ENCODE measurements at regions not wholly inside any gene's neighbourhood (a gene's known extent, or its start where the extent isn't known, plus 50 kb on each side); places are given as distances from the start of the nearest gene placed in this dataset.
"Not testable (repeated sequence)": the region's sequence is repeated elsewhere in the genome, so short reads cannot be mapped to it uniquely, and the experiment has no call there.

DNA sequence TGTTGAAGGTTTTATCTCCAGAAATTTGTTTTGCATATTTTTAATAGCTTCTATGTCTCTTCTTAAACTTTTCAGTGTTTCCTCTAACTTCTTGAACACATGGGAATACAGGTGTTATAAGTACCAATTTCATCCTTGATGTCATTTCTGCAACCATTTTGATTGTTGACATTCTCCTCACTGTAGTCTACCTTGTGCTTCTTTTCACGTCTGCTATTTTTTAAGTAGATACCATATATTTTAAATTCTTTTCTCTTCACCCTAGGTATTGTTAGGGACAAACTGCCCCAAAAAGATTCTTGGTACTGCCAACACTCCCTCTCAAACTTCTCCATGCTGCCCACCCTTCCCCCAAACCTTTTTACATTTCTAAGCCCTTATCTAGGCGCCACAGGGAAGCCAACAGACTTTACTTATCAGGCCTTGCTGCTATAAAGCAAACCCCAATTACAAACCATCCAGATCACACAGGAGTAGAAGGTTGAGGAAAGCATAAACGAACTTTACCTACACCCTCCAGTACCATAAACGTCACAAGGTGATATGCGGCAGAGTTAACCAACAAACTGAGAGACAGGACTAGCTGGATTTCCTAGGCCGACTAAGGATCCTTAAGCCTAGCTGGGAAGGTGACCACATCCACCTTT is 1165.3 kb downstream of the TAF11L14 start:
- DNase-seq (ENCODE audit: low spot score), result no peak

- DNase-seq (ENCODE audit: low spot score), result no peak
Measured at GRCh38 chr5:18800293-18801025, 1166.2 kb downstream of the TAF11L14 start.

GRCh38 chr5:18801413-18801812 is 1167.2 kb downstream of the TAF11L14 start:
- DNase-seq (ENCODE audit: low spot score), result not testable (repeated sequence)

GRCh38 chr5:18802336-18802735 is 1168.1 kb downstream of the TAF11L14 start:
- no peak for DNase-seq (ENCODE audit: low spot score)

GRCh38 chr5:18805376-18805775 is 1171.1 kb downstream of the TAF11L14 start:
- no peak for DNase-seq (ENCODE audit: low spot score)

DNA sequence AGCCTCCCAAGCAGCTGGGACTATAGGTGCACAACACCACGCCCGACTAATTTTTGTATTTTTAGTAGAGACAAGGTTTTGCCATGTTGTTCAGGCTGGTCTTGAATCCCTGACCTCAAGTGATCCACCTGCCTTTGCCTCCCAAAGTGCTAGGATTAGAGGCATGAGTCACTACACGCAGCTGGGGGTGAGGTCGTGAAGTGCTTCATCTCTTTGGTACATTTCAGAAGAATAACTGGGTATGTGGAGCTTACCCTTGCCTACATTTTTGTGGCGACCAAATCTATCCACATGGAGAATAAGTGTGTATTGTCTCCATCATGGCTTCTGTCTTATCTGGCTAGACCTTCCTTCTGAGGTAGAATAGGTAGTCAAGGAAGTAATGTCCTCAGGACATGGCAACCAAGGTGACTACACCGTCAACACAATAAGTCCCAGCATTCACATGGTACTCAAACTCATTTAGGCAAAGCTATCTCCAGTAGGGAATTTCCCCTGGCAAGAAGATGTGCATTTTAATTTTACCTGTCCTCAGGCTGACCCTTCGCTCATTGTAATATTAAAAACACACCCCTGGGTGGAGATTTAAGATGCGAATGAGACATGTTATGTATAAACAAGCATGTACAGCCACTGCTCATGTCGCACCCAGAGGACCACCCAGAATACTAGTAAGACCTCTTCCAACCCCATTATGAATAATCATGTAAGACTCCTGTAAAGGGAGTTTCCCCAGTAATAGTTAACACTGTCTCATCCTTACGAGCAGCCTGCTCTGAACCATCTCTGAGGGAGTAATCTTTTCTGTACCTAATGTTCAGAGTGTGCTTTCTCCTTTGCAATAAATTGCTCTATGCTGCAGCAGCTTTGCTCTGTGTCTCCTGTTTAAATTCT is 1173.2 kb downstream of the TAF11L14 start:
- no peak for DNase-seq (ENCODE audit: low spot score)

- DNase-seq (ENCODE audit: low spot score), result no peak
Measured at GRCh38 chr5:18811661-18812060, 1176.3 kb downstream of the CDH18 start.

GRCh38 chr5:18828351-18828750 is 1159.6 kb downstream of the CDH18 start:
- no peak for DNase-seq (ENCODE audit: low spot score)

DNA sequence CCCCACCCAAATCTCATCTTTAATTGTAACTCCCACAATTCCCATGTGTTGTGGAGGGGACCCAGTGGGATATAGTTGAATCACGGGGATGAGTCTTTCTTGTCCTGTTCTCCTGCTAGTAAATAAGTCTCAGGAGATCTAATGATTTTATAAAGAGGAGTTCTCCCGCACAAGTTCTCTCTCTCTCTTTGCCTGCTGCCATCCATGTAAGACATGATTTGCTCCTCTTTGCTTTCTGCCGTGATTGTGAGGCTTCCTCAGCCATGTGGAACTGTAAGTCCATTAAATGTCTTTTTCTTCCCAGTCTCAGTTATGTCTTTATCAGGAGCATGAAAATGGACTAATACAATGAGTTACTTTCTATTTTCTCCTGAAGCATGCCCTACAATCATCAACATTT is 1158.5 kb downstream of the CDH18 start:
- DNase-seq (ENCODE audit: low spot score), result no peak

DNA sequence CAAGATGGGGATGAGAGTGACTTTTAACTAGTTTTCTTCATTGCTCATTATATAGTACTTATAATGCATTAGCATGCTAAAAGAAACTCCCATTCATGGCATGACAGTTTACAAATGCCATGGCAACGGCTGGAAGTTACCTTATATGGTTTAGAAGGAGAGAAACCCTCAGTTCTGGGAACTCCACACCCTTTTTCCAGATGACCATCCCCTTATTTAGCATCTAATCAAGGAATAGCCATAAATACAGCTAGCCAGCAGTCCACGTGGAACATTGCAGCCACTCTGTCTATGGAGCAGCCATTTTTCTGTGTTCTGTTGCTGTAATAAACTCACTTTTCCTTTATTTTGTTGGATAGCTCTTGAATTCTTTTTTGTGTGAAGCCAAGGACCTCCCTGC is 1137.8 kb downstream of the CDH18 start:
- DNase-seq (ENCODE audit: low spot score), result no peak

- no peak for DNase-seq (ENCODE audit: low spot score)
Measured at GRCh38 chr5:18872978-18873377, 1115.0 kb downstream of the CDH18 start.

DNA sequence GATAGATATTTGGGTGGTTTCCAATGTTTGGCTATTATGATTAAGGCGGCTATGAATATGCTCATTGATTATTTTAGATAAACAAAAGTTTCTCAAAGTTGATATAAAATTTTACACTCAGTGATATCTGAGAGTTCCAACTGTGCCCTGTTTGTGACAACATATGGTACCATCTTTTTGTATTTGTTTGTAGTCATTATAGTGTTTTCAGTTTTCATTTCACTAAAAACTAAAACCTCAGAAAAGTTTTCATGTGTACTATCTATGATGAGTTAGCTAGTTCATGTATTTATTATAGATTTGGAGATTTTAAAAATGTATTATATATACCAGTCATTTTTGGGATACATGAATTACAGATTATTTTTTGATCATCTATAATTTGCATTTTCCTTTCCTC is 1111.4 kb downstream of the CDH18 start:
- no peak for DNase-seq (ENCODE audit: low spot score)

DNA sequence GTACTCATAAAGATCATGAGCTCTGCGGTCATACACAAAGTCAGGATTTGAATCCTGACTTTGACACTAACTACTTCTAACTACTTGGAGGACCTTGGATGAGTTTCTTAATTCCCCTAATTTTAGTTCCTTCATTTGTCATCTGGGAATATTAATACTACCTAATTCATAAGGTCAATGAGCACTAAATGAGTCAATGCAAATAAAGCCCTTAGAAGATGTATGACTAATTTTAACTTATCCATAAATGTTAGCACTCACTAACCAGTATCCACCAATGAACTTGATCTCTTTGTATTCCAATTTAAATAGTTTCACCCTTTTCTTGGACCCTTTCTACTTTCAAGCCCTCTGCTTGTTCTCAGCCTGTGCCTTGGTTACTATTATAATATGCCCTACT is 1106.4 kb downstream of the CDH18 start:
- no peak for DNase-seq (ENCODE audit: low spot score)

- no peak for DNase-seq (ENCODE audit: low spot score)
Measured at GRCh38 chr5:18882154-18882553, 1105.8 kb downstream of the CDH18 start.

DNA sequence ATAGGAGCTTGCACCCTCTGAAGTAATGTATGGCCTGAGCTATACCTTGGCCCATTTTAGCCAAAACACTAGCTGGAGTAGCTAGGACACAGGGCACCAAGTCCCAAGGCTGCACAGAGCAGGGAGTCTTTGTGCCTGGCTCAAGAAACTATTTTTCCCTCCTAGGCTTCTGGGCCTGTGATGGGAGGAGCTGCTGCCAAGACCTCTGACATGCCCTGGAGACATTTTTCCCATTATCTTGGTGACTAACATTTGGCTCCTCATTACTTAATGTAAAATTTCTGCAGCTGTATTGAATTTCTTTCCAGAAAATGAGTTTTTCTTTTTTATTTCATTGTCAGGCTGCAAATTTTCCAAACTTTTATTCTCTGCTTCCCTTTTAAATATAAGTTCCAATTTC is 1099.2 kb downstream of the CDH18 start:
- no peak for DNase-seq (ENCODE audit: low spot score)

GRCh38 chr5:18900644-18901043 is 1087.4 kb downstream of the CDH18 start:
- DNase-seq (ENCODE audit: low spot score), result no peak

GRCh38 chr5:18920966-18921365 is 1067.0 kb downstream of the CDH18 start:
- no peak for DNase-seq (ENCODE audit: low spot score)

GRCh38 chr5:18932081-18932480 is 1055.9 kb downstream of the CDH18 start:
- no peak for DNase-seq (ENCODE audit: low spot score)

DNA sequence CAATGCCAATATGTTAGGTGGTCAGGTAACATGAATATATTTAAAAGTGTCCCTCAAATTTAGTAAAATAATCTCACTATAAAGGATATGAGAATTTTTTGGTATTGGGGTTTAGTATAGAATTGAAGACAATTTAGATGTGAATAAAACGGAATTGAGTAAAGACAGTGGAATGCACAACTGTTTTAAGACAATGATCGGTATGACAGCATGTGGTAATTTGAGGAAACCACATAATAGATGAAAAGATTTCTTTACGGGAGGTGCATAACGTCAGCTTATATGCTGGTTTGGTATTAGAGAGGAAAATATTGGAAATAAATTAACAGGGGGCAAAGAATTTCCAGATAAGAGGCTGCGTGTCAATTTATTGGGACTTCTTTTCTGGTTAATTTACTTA is 1043.2 kb downstream of the CDH18 start:
- DNase-seq (ENCODE audit: low spot score), result no peak

DNA sequence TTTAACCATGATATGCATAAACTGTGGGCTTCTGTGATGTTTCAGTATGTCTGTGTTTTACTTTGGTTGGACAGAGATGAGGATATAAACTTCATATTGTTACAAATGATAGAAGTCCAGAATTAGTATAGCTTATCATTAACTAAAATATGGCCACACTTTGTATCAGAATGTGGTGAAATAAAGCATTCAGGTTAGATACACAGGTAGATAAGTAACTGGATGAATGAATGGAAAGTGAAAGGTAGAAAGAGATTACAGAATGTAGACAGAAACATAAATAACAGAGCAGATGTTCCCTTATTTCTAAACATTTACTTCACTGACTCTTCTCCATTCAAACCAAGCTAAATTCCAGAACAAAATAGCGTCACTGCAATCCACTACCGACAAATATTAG is 1033.8 kb downstream of the CDH18 start:
- no peak for DNase-seq (ENCODE audit: low spot score)

DNA sequence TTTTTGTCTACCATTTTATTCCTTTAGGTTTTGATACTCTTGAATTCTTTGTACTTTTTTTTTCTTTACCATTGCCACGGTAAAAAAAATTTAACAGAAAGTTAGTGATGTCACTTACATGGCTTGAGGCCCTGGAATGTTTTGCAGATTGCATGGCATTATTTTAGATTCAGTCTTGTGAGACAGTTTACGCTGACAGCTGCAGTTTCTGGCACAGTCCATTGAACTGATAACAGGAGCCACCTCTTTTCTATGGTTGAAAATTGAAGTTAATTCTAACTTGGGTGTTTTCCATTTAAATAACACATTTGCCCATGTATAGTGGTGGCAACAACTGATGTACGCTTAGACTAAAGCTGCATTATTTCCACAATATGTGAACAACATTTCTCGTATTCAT is 1028.5 kb downstream of the CDH18 start:
- DNase-seq (ENCODE audit: low spot score), result no peak

GRCh38 chr5:18961234-18961633 is 1026.8 kb downstream of the CDH18 start:
- no peak for DNase-seq (ENCODE audit: low spot score)

DNA sequence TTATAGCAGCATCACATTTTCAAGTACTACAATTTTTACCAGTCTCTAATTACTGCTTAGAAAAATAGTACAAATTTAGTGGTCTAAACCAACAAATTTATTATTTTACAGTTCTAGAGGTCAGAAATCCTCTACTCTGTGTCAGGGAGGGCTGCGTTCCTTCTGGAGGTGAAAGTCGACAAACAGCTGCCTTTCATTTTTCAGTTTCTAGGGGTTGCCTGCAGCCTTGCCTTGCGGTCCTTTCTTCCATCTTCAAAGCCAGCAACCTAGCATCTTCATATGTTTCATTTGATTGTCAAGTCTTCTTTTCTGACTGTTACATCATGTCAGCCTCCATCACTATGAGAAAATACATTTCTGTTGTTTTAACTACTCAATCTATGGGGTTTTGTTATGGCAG is 1022.1 kb downstream of the CDH18 start:
- DNase-seq (ENCODE audit: low spot score), result no peak

Data from HuH-7.5 (cell line).